A549 (cell line): ENCODE measurements at regions not wholly inside any gene's neighbourhood (a gene's known extent, or its start where the extent isn't known, plus 50 kb on each side); places are given as distances from the start of the nearest gene placed in this dataset.

Experiments used
- ATAC-seq, 2 experiments: fragments of 200-7000 bp in 1 of 2; fragments of >200 bp in 1 of 2; cut with Nextera tagmentation in 1 of 2; cut with Tn5 transposase in 1 of 2; 3 replicates each; pipeline versions ENCODE4 v1.8.0 to v1.9.1; 2018 to 2020; ENCODE audit warnings: mild to moderate bottlenecking in 1 of 2, moderate library complexity in 1 of 2
- CTCF ChIA-PET: fragments of 300-600 bp; sonication (Branson Sonifier 250); formaldehyde crosslinking; extraction: SDS; loops from one replicate; lab custom pipeline; 2021; ENCODE audit warnings: antibody characterized with exemption, inconsistent platforms; lab: Yijun Ruan, JAX
- POLR2A ChIA-PET: fragments of 350-600 bp; formaldehyde crosslinking; extraction: SDS; loops from one replicate; lab custom pipeline; 2021; ENCODE audit warnings: antibody characterized with exemption, inconsistent platforms; lab: Yijun Ruan, JAX
- DNase-seq, 2 experiments: peaks; one replicate each; pipeline versions ENCODE4 v3.0.0 to v3.0.0-alpha.2; 2011 to 2016; ENCODE audit warnings: low read depth in 1 of 2, low spot score in 1 of 2
- FAIRE-seq: peaks from 2 replicates; lab custom pipeline; 2011; peaks lifted over from hg19 to GRCh38; lab: Jason Lieb, UNC
- H3K27ac ChIP-seq, 2 experiments: fragments of >200 bp; sonication (Bioruptor Twin); formaldehyde crosslinking; 3 replicates each; pipeline ENCODE4 v1.5.1; 2016 to 2017
- H3K4me1 ChIP-seq: fragments of >200 bp; sonication (Bioruptor Twin); formaldehyde crosslinking; 3 replicates; pipeline ENCODE4 v1.6.1; 2016
- H3K4me2 ChIP-seq: fragments of >200 bp; sonication (Bioruptor Twin); formaldehyde crosslinking; 3 replicates; pipeline ENCODE4 v1.6.1; 2016
- H3K4me3 ChIP-seq: fragments of >200 bp; sonication (Bioruptor Twin); formaldehyde crosslinking; 3 replicates; pipeline ENCODE4 v1.5.1; 2016
- H3K9me3 ChIP-seq: fragments of >200 bp; sonication (Bioruptor Twin); formaldehyde crosslinking; 3 replicates; pipeline ENCODE4 v1.6.1; 2016
- ATOH8 ChIP-seq: fragments of 250-450 bp; sonication (Bioruptor Pico); IDR thresholded peaks from 2 replicates; pipeline ENCODE4 v1.5.0; 2020; ENCODE audit warnings: low read depth, mild to moderate bottlenecking, moderate library complexity
- CEBPB ChIP-seq, 2 experiments: fragments of >200 bp in 1 of 2; sonication (Bioruptor Twin) in 1 of 2; formaldehyde crosslinking in 1 of 2; IDR thresholded peaks; 2 replicates each; pipeline ENCODE4 v1.6.1; 2012 to 2016
- CHD4 ChIP-seq: fragments of 200-600 bp; sonication (generic); IDR thresholded peaks from 2 replicates; pipeline ENCODE4 v1.6.1; 2016; ENCODE audit warnings: antibody characterized with exemption, mild to moderate bottlenecking, borderline replicate concordance
- EHMT2 ChIP-seq: fragments of 200-600 bp; sonication (generic); IDR thresholded peaks from 2 replicates; pipeline ENCODE4 v1.6.1; 2016; ENCODE audit warnings: antibody characterized with exemption, low read depth, mild to moderate bottlenecking, moderate library complexity
- ESRRA ChIP-seq: fragments of 150-350 bp; IDR thresholded peaks from 2 replicates; pipeline ENCODE4 v1.6.1; 2014; ENCODE audit warnings: mild to moderate bottlenecking, low read length, borderline replicate concordance
- FOSB ChIP-seq: fragments of 250-450 bp; sonication (Bioruptor Pico); IDR thresholded peaks from 2 replicates; pipeline ENCODE4 v1.5.0; 2020; ENCODE audit warnings: mild to moderate bottlenecking, moderate library complexity
- FOSL2 ChIP-seq, 2 experiments: fragments of 450-650 bp in 1 of 2; fragments of >200 bp in 1 of 2; sonication (Bioruptor Twin) in 1 of 2; formaldehyde crosslinking; IDR thresholded peaks; 2 replicates each; pipeline versions ENCODE4 v1.5.0 to v1.6.1; 2016 to 2020; ENCODE audit warnings: mild to moderate bottlenecking in 1 of 2, moderate library complexity in 1 of 2
- HEYL ChIP-seq: fragments of 250-450 bp; sonication (Bioruptor Pico); IDR thresholded peaks from 2 replicates; pipeline ENCODE4 v1.8.0; 2021; ENCODE audit warnings: mild to moderate bottlenecking, moderate library complexity
- HOXA7 ChIP-seq: fragments of 250-450 bp; sonication (Bioruptor Pico); IDR thresholded peaks from 2 replicates; pipeline ENCODE4 v1.5.0; 2020; ENCODE audit warnings: mild to moderate bottlenecking, moderate library complexity
- HOXB13 ChIP-seq: fragments of 250-450 bp; sonication (Bioruptor Pico); IDR thresholded peaks from 2 replicates; pipeline ENCODE4 v1.5.0; 2020; ENCODE audit warnings: low read depth, mild to moderate bottlenecking, moderate library complexity
- JUN ChIP-seq, 2 experiments: fragments of >200 bp; sonication (Bioruptor Twin); formaldehyde crosslinking; IDR thresholded peaks; 2 replicates in 1 of 2; 3 replicates in 1 of 2; pipeline ENCODE4 v1.6.1; 2016 to 2017
- JUNB ChIP-seq: fragments of >200 bp; sonication (Bioruptor Twin); formaldehyde crosslinking; IDR thresholded peaks from 2 replicates; pipeline ENCODE4 v1.6.1; 2016
- KDM1A ChIP-seq: fragments of 200-600 bp; sonication (generic); IDR thresholded peaks from 2 replicates; pipeline ENCODE4 v1.6.1; 2016; ENCODE audit warnings: low read depth, mild to moderate bottlenecking
- MYC ChIP-seq: IDR thresholded peaks from 2 replicates; pipeline ENCODE4 v1.6.1; 2012; ENCODE audit warnings: mild to moderate bottlenecking, inconsistent platforms, low read length, improper control_type of control experiment, borderline replicate concordance
- NR3C1 ChIP-seq: fragments of >200 bp; sonication (Bioruptor Twin); formaldehyde crosslinking; IDR thresholded peaks from 3 replicates; pipeline ENCODE4 v1.6.1; 2017
- RAD21 ChIP-seq, 2 experiments: fragments of >200 bp in 1 of 2; sonication (Bioruptor Twin) in 1 of 2; formaldehyde crosslinking in 1 of 2; IDR thresholded peaks in 1 of 2; conservative IDR thresholded peaks in 1 of 2; 2 replicates in 1 of 2; 3 replicates in 1 of 2; pipeline ENCODE4 v1.6.1; 2012 to 2018; ENCODE audit warnings: inconsistent platforms in 1 of 2
- RCOR1 ChIP-seq: fragments of 150-350 bp; IDR thresholded peaks from 2 replicates; pipeline ENCODE4 v1.6.1; 2014; ENCODE audit warnings: antibody characterized with exemption, low read length, low read depth
- REST ChIP-seq: fragments of 200-600 bp; sonication (generic); IDR thresholded peaks from 2 replicates; pipeline ENCODE4 v1.6.1; 2016; ENCODE audit warnings: antibody characterized with exemption, mild to moderate bottlenecking, moderate library complexity
- RNF2 ChIP-seq: fragments of 200-600 bp; sonication (generic); IDR thresholded peaks from 2 replicates; pipeline ENCODE4 v1.6.1; 2016; ENCODE audit warnings: low read depth, mild to moderate bottlenecking, antibody characterized with exemption, moderate library complexity, borderline replicate concordance
- SMC3 ChIP-seq: fragments of >200 bp; sonication (Bioruptor Twin); formaldehyde crosslinking; IDR thresholded peaks from 3 replicates; pipeline ENCODE4 v1.6.1; 2018; ENCODE audit warnings: inconsistent platforms
- SREBF2 ChIP-seq: fragments of 450-650 bp; IDR thresholded peaks from 2 replicates; pipeline ENCODE4 v1.6.1; 2014; ENCODE audit warnings: mild to moderate bottlenecking, moderate library complexity
- TFCP2L1 ChIP-seq: fragments of 250-450 bp; sonication (Bioruptor Pico); IDR thresholded peaks from 2 replicates; pipeline ENCODE4 v1.5.0; 2021; ENCODE audit warnings: mild to moderate bottlenecking
- TP53 ChIP-seq: fragments of 250-450 bp; sonication (Bioruptor Pico); IDR thresholded peaks from 2 replicates; pipeline ENCODE4 v1.5.0; 2021; ENCODE audit warnings: mild to moderate bottlenecking, moderate library complexity
- WGBS: methylation state at CpG from one replicate; pipeline ENCODE4 v1.1.6; 2017; ENCODE audit errors: missing lambda C conversion rate; 5-methylcytosine and 5-hydroxymethylcytosine counted together
- TF ChIP-seq, protein P1 (sequence below): IDR thresholded peaks from 2 replicates; pipeline ENCODE4 v1.6.1; 2012
- TF ChIP-seq, protein P2 (sequence below): fragments of >200 bp; sonication (Bioruptor Twin); formaldehyde crosslinking; IDR thresholded peaks from 3 replicates; pipeline ENCODE4 v1.5.1; 2016
- TF ChIP-seq, protein P3 (sequence below): fragments of 450-650 bp; IDR thresholded peaks from 2 replicates; pipeline ENCODE4 v1.6.1; 2014; ENCODE audit warnings: antibody characterized with exemption

- Histone ChIP-seq H3K9me3 (no peaks in the 10 kb centered on the region), H3K4me1 (no peaks in the 10 kb centered on the region), H3K4me3 (no peak overlapping the region), H3K27ac (no peak overlapping the region), H3K4me2 (no peak overlapping the region)
- CTCF ChIA-PET: no interaction called here
- no peak for FAIRE-seq
- DNase-seq: no peak
- no peak for ATAC-seq
- POLR2A ChIA-PET: no interaction called here
- TF ChIP-seq RAD21 (conservative IDR thresholded peaks at IDR 0.05 in 1 of 2, IDR thresholded peaks at IDR 0.05 in 1 of 2) (no peak), RNF2 (no peak), FOSB (CRISPR knock-in tag) (no peak), REST (no peak), TFCP2L1 (CRISPR knock-in tag) (no peak), NR3C1 (no peak), SMC3 (no peak), JUNB (no peak), HOXA7 (no peak), ESRRA (no peak), HOXB13 (CRISPR knock-in tag) (no peak), ATOH8 (CRISPR knock-in tag) (no peak), CHD4 (no peak), KDM1A (no peak), FOSL2 (IDR thresholded peaks at IDR 0.05) (no peak), FOSL2 (CRISPR knock-in tag; IDR thresholded peaks at IDR 0.05) (no peak), MYC (no peak), JUN (IDR thresholded peaks at IDR 0.05) (no peak), RCOR1 (no peak)
- TF ChIP-seq, protein P1, sequence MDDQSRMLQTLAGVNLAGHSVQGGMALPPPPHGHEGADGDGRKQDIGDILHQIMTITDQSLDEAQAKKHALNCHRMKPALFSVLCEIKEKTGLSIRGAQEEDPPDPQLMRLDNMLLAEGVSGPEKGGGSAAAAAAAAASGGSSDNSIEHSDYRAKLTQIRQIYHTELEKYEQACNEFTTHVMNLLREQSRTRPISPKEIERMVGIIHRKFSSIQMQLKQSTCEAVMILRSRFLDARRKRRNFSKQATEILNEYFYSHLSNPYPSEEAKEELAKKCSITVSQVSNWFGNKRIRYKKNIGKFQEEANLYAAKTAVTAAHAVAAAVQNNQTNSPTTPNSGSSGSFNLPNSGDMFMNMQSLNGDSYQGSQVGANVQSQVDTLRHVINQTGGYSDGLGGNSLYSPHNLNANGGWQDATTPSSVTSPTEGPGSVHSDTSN: no peak
- TF ChIP-seq, protein P2, sequence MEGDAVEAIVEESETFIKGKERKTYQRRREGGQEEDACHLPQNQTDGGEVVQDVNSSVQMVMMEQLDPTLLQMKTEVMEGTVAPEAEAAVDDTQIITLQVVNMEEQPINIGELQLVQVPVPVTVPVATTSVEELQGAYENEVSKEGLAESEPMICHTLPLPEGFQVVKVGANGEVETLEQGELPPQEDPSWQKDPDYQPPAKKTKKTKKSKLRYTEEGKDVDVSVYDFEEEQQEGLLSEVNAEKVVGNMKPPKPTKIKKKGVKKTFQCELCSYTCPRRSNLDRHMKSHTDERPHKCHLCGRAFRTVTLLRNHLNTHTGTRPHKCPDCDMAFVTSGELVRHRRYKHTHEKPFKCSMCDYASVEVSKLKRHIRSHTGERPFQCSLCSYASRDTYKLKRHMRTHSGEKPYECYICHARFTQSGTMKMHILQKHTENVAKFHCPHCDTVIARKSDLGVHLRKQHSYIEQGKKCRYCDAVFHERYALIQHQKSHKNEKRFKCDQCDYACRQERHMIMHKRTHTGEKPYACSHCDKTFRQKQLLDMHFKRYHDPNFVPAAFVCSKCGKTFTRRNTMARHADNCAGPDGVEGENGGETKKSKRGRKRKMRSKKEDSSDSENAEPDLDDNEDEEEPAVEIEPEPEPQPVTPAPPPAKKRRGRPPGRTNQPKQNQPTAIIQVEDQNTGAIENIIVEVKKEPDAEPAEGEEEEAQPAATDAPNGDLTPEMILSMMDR: no peak
- TF ChIP-seq, all 56 proteins: peak for 0
- 13% methylated on average over 6 of the region's 6 CpGs for WGBS
Measured at GRCh38 chr4:181739031-181739430, 504.2 kb upstream of the TENM3 start.

DNA sequence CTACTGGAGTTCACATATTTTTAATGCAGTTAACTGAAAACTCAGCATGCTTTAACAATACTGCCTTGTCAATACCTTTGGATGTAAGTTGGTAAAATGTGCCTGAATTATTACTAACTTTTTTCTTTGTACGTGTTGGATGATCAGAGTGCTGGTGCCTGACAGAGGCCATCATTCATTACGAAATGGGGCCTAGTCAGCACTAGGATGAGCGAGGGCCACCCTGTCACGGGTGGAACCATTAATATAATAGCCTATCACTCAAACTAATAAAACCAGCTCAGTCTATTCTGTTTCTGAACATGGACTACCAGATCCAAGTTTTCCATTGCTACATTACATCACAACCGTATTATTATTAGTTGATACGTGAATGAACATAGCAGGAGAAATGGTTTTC lies 501.7 kb upstream of the TENM3 start:
- CTCF ChIA-PET: no interaction called here
- ATAC-seq (no peak), FAIRE-seq (no peak), DNase-seq (no peak)
- Histone ChIP-seq H3K4me2 (no peak overlapping the region), H3K4me1 (no peaks in the 10 kb centered on the region), H3K27ac (no peak overlapping the region), H3K9me3 (no peaks in the 10 kb centered on the region), H3K4me3 (no peak overlapping the region)
- 10% methylated on average over 6 of the region's 6 CpGs for WGBS
- POLR2A ChIA-PET: no interaction called here
- TF ChIP-seq JUNB (no peak), CEBPB (IDR thresholded peaks at IDR 0.05) (no peak), TP53 (CRISPR knock-in tag) (no peak), CHD4 (no peak), RNF2 (no peak), SREBF2 (no peak), HEYL (CRISPR knock-in tag) (no peak), ATOH8 (CRISPR knock-in tag) (no peak), EHMT2 (no peak), RCOR1 (no peak)
- TF ChIP-seq, protein P3, sequence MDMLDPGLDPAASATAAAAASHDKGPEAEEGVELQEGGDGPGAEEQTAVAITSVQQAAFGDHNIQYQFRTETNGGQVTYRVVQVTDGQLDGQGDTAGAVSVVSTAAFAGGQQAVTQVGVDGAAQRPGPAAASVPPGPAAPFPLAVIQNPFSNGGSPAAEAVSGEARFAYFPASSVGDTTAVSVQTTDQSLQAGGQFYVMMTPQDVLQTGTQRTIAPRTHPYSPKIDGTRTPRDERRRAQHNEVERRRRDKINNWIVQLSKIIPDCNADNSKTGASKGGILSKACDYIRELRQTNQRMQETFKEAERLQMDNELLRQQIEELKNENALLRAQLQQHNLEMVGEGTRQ: no peak
- TF ChIP-seq, protein P2: no peak
